HCT116 (cell line): ENCODE measurements at regions not wholly inside any gene's neighbourhood (a gene's known extent, or its start where the extent isn't known, plus 50 kb on each side); places are given as distances from the start of the nearest gene placed in this dataset.

Source experiments
- ATAC-seq: fragments of 200-7000 bp; cut with Tn5 transposase; 2 replicates; pipeline ENCODE4 v1.9.1; 2020; ENCODE audit warnings: mild to moderate bottlenecking, moderate library complexity
- BruUV-seq: library from RNA; stranded (reverse); fragments of 400-500 nt; replicated peaks from 2 replicates; lab custom pipeline; 2021; lab: Mats Ljungman, UMichigan
- CTCF ChIA-PET: fragments of 300-600 bp; sonication (Branson Sonifier 250); formaldehyde crosslinking; loops from one replicate; lab custom pipeline; 2021; ENCODE audit warnings: antibody characterized with exemption; lab: Charles Lee
- POLR2A ChIA-PET: fragments of 300-600, 350-600 bp; sonication (Branson Sonifier 250); formaldehyde crosslinking; loops from one replicate; lab custom pipeline; 2021; ENCODE audit warnings: antibody characterized with exemption; lab: Charles Lee
- RAD21 ChIA-PET, 2 experiments: fragments of 300-600 bp; sonication (Branson Sonifier 250); formaldehyde crosslinking; loops; one replicate each; lab custom pipeline; 2023; ENCODE audit warnings: low total read pairs in 2 of 2; ENCODE audit not compliant: uncharacterized antibody in 2 of 2, unreplicated experiment in 2 of 2, low non-redundant PET in 1 of 2; lab: Charles Lee
- DNase-seq: peaks from one replicate; pipeline ENCODE4 v3.0.0-alpha.2; 2010; ENCODE audit warnings: low read depth, low spot score
- H2AFZ ChIP-seq: fragments of 200-600 bp; shearing (Covaris generic), sonication (generic); 2 replicates; pipeline ENCODE4 v1.6.1; 2017; ENCODE audit warnings: low read depth, mixed run types, mixed read lengths, antibody characterized with exemption, low read length; ENCODE audit not compliant: poor library complexity, severe bottlenecking
- H3K27ac ChIP-seq: 2 replicates; pipeline ENCODE4 v1.5.1; 2012; ENCODE audit warnings: low read depth, low read length
- H3K27me3 ChIP-seq: fragments of 200-600 bp; sonication (generic); 2 replicates; pipeline ENCODE4 v1.6.1; 2016; ENCODE audit warnings: mixed run types, low read length, mixed read lengths; ENCODE audit not compliant: insufficient read depth
- H3K36me3 ChIP-seq, 2 experiments: fragments of 200-500 bp in 1 of 2; fragments of 200-600 bp in 1 of 2; sonication (Bioruptor generic) in 1 of 2; sonication (generic) in 1 of 2; 2 replicates each; pipeline versions ENCODE4 v1.5.1 to v1.6.1; 2014 to 2016; ENCODE audit warnings: low read length in 2 of 2, inconsistent platforms in 1 of 2, mixed read lengths in 1 of 2, mixed run types in 1 of 2; ENCODE audit not compliant: insufficient read depth in 2 of 2, control insufficient read depth in 1 of 2
- H3K4me1 ChIP-seq, 2 experiments: fragments of 200-600 bp in 1 of 2; sonication (generic) in 1 of 2; 2 replicates each; pipeline versions ENCODE4 v1.5.1 to v1.6.1; 2012 to 2017; ENCODE audit warnings: low read length in 2 of 2, inconsistent platforms in 1 of 2, mild to moderate bottlenecking in 1 of 2, mixed read lengths in 1 of 2, mixed run types in 1 of 2, moderate library complexity in 1 of 2; ENCODE audit not compliant: insufficient read depth in 2 of 2, control insufficient read depth in 1 of 2
- H3K4me2 ChIP-seq: fragments of 200-600 bp; sonication (generic); 2 replicates; pipeline ENCODE4 v1.6.1; 2017; ENCODE audit warnings: mixed run types, low read length, mixed read lengths
- H3K4me3 ChIP-seq, 2 experiments: fragments of 200-600 bp in 1 of 2; sonication (generic) in 1 of 2; replicated peaks in 1 of 2; 2 replicates each; pipeline ENCODE4 v1.5.1; 2011 to 2016; ENCODE audit warnings: low read length in 2 of 2, control low read depth in 1 of 2, low read depth in 1 of 2, mild to moderate bottlenecking in 1 of 2, mixed read lengths in 1 of 2, mixed run types in 1 of 2
- H3K79me2 ChIP-seq: fragments of 200-600 bp; sonication (generic); 2 replicates; pipeline ENCODE4 v1.6.1; 2017; ENCODE audit warnings: mild to moderate bottlenecking, mixed run types, low read length, moderate library complexity, mixed read lengths; ENCODE audit not compliant: insufficient read depth
- H3K9ac ChIP-seq: fragments of 200-600 bp; sonication (generic); 2 replicates; pipeline ENCODE4 v1.6.1; 2016; ENCODE audit warnings: low read length, mixed read lengths
- H3K9me2 ChIP-seq: fragments of 200-600 bp; sonication (generic), shearing (Covaris generic); 2 replicates; pipeline ENCODE4 v1.6.1; 2017; ENCODE audit warnings: mixed run types, mild to moderate bottlenecking, moderate library complexity; ENCODE audit not compliant: insufficient read depth
- H3K9me3 ChIP-seq, 2 experiments: fragments of 200-500 bp in 1 of 2; fragments of 200-600 bp in 1 of 2; sonication (Bioruptor generic) in 1 of 2; sonication (generic) in 1 of 2; 2 replicates each; pipeline ENCODE4 v1.6.1; 2014 to 2017; ENCODE audit warnings: low read length in 2 of 2, mixed read lengths in 2 of 2, inconsistent platforms in 1 of 2, low read depth in 1 of 2, mild to moderate bottlenecking in 1 of 2, mixed run types in 1 of 2, moderate library complexity in 1 of 2; ENCODE audit not compliant: control insufficient read depth in 1 of 2, insufficient read depth in 1 of 2
- H4K20me1 ChIP-seq: fragments of 200-600 bp; sonication (generic), shearing (Covaris generic); 2 replicates; pipeline ENCODE4 v1.6.1; 2017; ENCODE audit warnings: mixed run types, mild to moderate bottlenecking, moderate library complexity; ENCODE audit not compliant: insufficient read depth
- ATF3 ChIP-seq: IDR thresholded peaks from 2 replicates; pipeline ENCODE4 v1.6.1; 2012
- CBX3 ChIP-seq: IDR thresholded peaks from 2 replicates; pipeline ENCODE4 v1.6.1; 2012; ENCODE audit warnings: low read depth
- CEBPB ChIP-seq: IDR thresholded peaks from 2 replicates; pipeline ENCODE4 v1.6.1; 2012; ENCODE audit warnings: low read depth
- EGR1 ChIP-seq: IDR thresholded peaks from 2 replicates; pipeline ENCODE4 v1.6.1; 2012; ENCODE audit warnings: low read depth
- ELF1 ChIP-seq: IDR thresholded peaks from 2 replicates; pipeline ENCODE4 v1.6.1; 2012; ENCODE audit warnings: low read depth, borderline replicate concordance
- EZH2 ChIP-seq: fragments of 200-600 bp; sonication (generic); IDR thresholded peaks from 2 replicates; pipeline ENCODE4 v1.6.1; 2017; ENCODE audit warnings: antibody characterized with exemption, mixed run types
- EZH2phosphoT487 ChIP-seq: fragments of 200-600 bp; IDR thresholded peaks from 2 replicates; pipeline ENCODE4 v1.6.1; 2018; ENCODE audit warnings: antibody characterized with exemption, borderline replicate concordance
- FOSL1 ChIP-seq: IDR thresholded peaks from 2 replicates; pipeline ENCODE4 v1.6.1; 2012; ENCODE audit warnings: low read depth
- JUND ChIP-seq: IDR thresholded peaks from 2 replicates; pipeline ENCODE4 v1.6.1; 2012
- MAX ChIP-seq: IDR thresholded peaks from 2 replicates; pipeline ENCODE4 v1.6.1; 2012
- POLR2A ChIP-seq: IDR thresholded peaks from 2 replicates; pipeline ENCODE4 v1.7.0; 2011; ENCODE audit warnings: borderline replicate concordance; ENCODE audit not compliant: insufficient read depth, insufficient read length; ENCODE audit errors: extremely low read depth
- POLR2AphosphoS5 ChIP-seq: IDR thresholded peaks from 2 replicates; pipeline ENCODE4 v1.6.1; 2011; ENCODE audit warnings: mild to moderate bottlenecking, low read depth, low read length, moderate library complexity
- RAD21 ChIP-seq: IDR thresholded peaks from 2 replicates; pipeline ENCODE4 v1.6.1; 2012; ENCODE audit warnings: low read depth, mild to moderate bottlenecking
- REST ChIP-seq: IDR thresholded peaks from 2 replicates; pipeline ENCODE4 v1.6.1; 2012; ENCODE audit warnings: low read depth
- SP1 ChIP-seq: IDR thresholded peaks from 2 replicates; pipeline ENCODE4 v1.6.1; 2012; ENCODE audit warnings: low read depth
- SRF ChIP-seq: IDR thresholded peaks from 2 replicates; pipeline ENCODE4 v1.6.1; 2012; ENCODE audit warnings: low read depth
- YY1 ChIP-seq: IDR thresholded peaks from 2 replicates; pipeline ENCODE4 v1.6.1; 2011; ENCODE audit warnings: low read length, low read depth, moderate library complexity, mild to moderate bottlenecking; ENCODE audit not compliant: insufficient replicate concordance; ENCODE audit errors: extremely low read depth
- ZBTB33 ChIP-seq: IDR thresholded peaks from 2 replicates; pipeline ENCODE4 v1.6.1; 2011; ENCODE audit warnings: mild to moderate bottlenecking, low read length, moderate library complexity; ENCODE audit not compliant: insufficient replicate concordance; ENCODE audit errors: extremely low read depth
- ZFX ChIP-seq: fragments of 450-650 bp; IDR thresholded peaks from 2 replicates; pipeline ENCODE4 v1.6.1; 2017
- ZNF274 ChIP-seq: fragments of 200-500 bp; sonication (Bioruptor generic); IDR thresholded peaks from 2 replicates; pipeline ENCODE4 v1.6.1; 2014; ENCODE audit warnings: mild to moderate bottlenecking, low read depth, low read length, inconsistent platforms
- intact Hi-C: fragments of 100-400 bp; cut with micrococcal nuclease; formaldehyde crosslinking; loops from 2 replicates; pipeline ENCODE4 v1.10.0; 2022

GRCh38 chr14:95006051-95006450 is 151.3 kb downstream of the DICER1 start:
- intact Hi-C loops, result no loop called here
- Histone ChIP-seq H3K9ac (no peak overlapping the region), H3K9me3 (no peaks in the 10 kb centered on the region), H3K79me2 (no peaks in the 10 kb centered on the region), H3K4me1 (no peaks in the 10 kb centered on the region), H3K36me3 (no peaks in the 10 kb centered on the region), H3K27ac (no peak overlapping the region), H3K4me3 (no peak overlapping the region), H2AFZ (no peak overlapping the region), H3K27me3 (peaks cover 2% of the 10 kb centered on the region; the same call in 1 of the 2 replicates), H3K9me2 (no peaks in the 10 kb centered on the region), H3K4me2 (no peak overlapping the region), H4K20me1 (no peaks in the 10 kb centered on the region)
- RAD21 ChIA-PET, result no interaction called here
- TF ChIP-seq ZNF274, result no peak
- no peak for TF ChIP-seq YY1
- no peak for TF ChIP-seq EGR1
- TF ChIP-seq ZFX, result no peak
- TF ChIP-seq REST, result no peak
- TF ChIP-seq EZH2phosphoT487, result no peak
- TF ChIP-seq SP1, result no peak
- TF ChIP-seq CBX3, result no peak
- TF ChIP-seq ATF3, result no peak
- no peak for TF ChIP-seq FOSL1
- TF ChIP-seq ZBTB33, result no peak
- TF ChIP-seq POLR2AphosphoS5, result no peak
- TF ChIP-seq SRF, result no peak
- TF ChIP-seq CEBPB, result no peak
- no peak for TF ChIP-seq ELF1
- TF ChIP-seq MAX, result no peak
- no peak for TF ChIP-seq RAD21
- TF ChIP-seq JUND, result no peak
- TF ChIP-seq EZH2, result no peak
- TF ChIP-seq POLR2A, result no peak
- DNase-seq, result no peak
- CTCF ChIA-PET, result no interaction called here
- ATAC-seq, result no peak
- POLR2A ChIA-PET, result no interaction called here
- no TSS peak for BruUV-seq
